GM21367 (cell line): ENCODE measurements at regions not wholly inside any gene's neighbourhood (a gene's known extent, or its start where the extent isn't known, plus 50 kb on each side); places are given as distances from the start of the nearest gene placed in this dataset.

Experiments
- ATAC-seq: cut with Tn5 transposase; IDR thresholded peaks from one replicate; pipeline ENCODE4 v1.9.1; 2021; ENCODE audit not compliant: unreplicated experiment

GRCh38 chr12:107339932-107340331 is 246.6 kb upstream of the CRY1 start:
- ATAC-seq, result no peak

DNA sequence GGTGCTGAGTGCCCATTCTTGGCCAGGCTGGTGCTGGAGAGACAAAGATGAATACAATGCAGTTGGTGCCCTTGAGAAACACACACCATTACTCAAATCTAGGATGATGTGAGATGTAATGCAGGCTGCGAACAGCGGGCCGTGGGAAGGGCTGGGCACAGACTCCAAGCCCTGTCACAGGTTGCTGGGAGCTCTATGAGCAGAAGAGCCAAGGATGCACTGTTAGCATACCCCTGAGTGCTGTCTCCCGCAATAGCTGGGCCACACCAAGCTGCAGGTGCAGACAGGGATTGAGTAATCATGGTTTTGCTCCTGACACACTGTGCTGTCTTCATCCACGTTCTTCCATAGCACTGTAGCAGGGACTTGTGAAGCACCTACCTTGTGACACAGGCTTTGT is 247.5 kb upstream of the CRY1 start:
- no peak for ATAC-seq

DNA sequence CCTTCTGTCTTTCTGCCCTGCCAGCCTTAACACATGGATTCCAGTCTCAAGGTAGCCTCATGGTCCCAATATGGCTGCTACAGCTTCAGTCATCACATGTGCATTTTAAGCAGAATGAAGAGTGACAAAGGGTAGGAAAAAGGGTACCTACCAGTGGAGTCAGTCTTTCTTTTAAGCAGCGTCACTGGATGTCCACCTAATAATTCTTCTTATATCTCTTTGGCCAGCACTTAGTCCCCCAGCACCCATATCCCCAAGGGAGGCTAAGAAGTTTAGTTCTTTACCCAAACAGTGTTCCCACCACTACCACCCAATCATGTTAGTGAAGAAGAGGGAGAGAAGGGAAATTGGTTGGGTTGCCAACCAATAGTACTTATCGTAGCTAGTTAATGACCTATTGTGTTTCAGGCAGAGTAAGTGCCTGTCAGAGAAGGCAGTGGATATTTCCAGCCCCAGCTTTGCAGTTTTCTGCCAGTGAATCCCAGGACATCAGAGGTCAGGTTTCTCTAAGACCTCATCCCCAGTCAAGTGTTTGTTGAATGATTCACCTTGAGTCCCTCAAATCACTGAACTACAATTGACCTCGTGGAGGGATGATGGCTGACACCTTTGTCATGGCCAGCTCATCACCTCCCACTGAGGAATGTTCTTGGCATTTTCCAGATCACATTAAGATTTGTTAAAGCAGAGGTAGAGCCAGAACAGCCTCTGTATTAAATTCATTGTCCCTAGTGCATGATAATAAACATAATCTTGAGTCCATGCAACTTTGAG is 250.9 kb upstream of the CRY1 start:
- ATAC-seq, result no peak

DNA sequence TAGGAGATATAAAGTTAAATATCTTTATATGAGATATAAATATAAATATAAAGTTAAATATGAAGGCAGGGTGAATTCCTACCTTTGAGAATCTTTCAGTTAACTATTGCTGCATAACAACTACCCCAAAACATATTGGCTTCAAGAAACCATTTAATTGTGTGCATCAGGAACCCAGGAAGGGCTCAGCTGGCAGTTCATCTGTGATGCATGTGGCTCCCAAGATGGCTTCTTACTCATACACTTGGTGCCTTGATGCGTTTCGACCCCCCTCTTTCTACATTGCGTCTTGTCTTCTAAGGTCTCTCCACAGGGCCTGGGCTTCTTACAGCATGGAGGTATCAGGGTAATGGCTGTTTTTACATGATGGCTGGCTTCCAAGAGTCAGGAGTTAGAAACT is 253.9 kb upstream of the CRY1 start:
- ATAC-seq, result no peak

DNA sequence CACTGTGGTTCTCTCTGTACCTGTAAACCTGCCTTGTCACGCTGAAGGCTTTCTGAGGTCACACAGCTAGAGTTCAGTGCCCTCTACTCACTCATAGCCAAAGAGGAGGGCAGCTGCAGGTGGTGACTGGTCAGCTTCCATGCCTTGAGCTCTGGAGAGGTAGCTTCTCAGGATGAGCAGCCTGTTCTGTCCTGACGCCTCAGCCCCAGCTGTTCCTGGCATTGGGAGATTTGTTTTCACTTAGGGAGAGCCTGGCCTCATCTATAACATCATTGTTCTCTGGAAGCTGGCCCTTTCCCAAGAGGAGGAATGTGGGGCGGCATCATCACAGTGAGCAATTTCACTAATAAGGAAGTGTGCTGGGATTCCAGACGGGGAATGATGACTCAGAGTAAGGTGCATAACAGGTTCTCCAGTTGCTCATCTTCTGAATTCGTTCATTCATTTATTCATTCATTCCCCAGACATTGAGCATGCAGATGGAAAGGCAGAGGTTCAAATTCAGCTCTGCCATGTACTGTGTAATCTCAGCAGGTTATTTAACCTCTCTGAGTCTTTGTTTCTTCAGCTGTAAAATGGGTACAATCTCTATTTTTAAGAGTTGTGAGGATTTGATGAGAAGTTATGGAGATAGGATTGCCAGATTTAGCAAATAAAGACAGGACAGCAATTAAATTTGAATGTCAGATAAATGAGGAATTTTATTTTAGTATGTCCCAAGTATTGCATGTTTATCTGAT is 255.8 kb upstream of the CRY1 start:
- ATAC-seq, result no peak

DNA sequence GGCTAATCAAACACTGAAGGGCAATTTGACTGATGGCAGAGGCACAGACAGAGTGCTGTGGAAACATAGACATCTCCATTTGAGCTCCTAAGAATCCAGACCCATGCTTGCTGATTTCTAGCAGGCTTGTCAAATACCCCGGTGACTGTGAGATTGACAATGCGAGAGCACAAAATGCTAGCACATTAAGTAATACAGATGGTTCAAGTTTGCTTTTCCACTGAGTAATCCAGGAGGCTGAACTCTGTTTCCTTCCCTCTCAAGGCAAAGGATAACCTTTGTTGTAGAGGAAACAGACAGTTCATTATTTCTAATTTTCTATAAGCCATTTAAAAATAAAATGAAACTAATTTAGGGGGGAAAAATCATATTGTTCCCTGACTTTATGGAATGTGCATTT is 256.5 kb upstream of the CRY1 start:
- ATAC-seq, result no peak

- ATAC-seq, result no peak
Observed at GRCh38 chr12:107351109-107351508, 257.8 kb upstream of the CRY1 start.

DNA sequence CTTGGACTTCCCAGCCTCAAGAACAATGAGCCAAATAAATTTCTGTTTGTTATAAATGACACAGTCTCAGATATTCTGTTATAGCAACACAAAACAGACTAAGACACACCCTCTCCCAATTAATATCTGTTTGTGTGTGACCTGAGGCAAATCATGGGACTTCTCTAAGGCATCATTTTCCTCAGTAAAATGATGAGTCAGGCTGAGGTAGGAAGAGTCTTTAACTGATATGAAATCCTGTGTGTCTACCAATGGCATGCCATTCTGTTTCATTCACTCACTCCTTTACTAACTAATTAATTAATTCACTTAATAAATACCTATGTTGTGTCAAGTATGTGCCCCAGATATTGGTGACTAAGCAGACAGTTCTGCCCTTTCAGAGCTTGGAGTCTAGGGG is 258.4 kb upstream of the CRY1 start:
- ATAC-seq, result no peak

- no peak for ATAC-seq
Observed at GRCh38 chr12:107352347-107353081, 259.2 kb upstream of the CRY1 start.

- no peak for ATAC-seq
Observed at GRCh38 chr12:107353312-107353711, 260.0 kb upstream of the CRY1 start.

DNA sequence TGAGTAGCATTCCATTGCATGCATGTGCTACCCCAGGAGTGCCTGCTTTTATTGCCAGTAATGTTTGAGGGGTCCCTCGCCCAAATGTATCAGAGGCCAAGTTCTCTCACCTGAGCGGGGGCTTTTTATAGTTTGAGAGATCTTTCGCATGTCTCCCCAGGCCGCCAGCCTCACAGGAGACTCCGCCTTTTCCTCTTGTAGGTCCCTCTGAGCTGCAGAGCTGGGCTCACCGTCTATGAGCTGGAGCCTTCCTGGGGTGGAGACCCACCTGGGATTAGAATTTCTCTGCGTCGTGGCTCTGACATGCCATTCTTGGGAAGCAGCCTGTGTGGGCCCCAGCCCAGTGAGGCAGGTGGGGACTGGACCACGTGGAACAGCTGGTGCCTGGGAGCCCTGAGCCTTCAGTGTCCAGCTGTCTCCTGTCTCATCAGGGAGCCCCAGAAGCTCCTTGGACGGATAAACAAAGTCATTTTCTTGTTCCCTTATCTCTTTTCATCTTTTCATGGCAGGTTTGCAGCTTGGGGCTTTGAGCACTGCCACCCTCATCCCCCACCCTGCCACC is 261.7 kb upstream of the CRY1 start:
- no peak for ATAC-seq

DNA sequence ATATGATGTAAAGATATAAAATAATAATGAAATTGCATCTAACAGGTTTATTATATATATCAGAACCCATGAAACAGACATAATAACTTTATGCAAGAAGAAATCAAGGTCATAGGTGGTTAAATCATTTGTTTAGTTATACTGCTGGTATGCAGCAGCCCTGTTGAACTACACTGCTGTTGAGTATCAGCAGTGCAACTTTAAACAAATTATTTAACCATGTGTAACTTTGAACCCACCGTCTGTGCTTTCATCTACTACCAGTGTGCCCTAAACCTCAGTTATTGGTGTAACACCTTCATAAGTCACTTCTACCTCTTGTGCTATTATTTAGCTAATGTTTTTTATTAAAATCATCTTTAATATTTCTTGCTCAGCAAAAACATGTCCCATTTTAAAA is 262.3 kb upstream of the CRY1 start:
- no peak for ATAC-seq

GRCh38 chr12:107356266-107356936 is 263.1 kb upstream of the CRY1 start:
- ATAC-seq, result no peak

- ATAC-seq, result no peak
Observed at GRCh38 chr12:107356937-107357295, 263.6 kb upstream of the CRY1 start.

DNA sequence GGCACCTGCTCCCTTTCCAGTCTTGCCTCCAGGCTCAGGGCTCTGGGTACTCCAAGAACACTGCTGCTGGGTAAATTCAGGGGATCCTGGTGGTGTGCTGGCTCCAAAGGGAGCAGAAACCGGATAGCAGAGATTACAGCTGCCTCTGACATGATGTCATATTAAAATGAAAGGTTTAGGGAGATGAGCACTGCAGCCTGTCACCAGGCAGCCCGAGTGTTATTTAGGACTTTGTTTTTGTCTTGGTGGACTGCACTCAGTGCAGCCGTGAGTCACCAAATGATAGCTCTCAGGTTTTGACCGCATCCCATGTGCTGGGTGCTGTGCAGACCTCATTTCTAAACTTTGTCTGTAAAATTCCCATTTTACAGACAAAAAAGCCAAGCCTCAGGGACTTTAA is 266.0 kb upstream of the CRY1 start:
- no peak for ATAC-seq

GRCh38 chr12:107360033-107360432 is 266.7 kb upstream of the CRY1 start:
- no peak for ATAC-seq

GRCh38 chr12:107360482-107360881 is 267.1 kb upstream of the CRY1 start:
- ATAC-seq, result no peak

DNA sequence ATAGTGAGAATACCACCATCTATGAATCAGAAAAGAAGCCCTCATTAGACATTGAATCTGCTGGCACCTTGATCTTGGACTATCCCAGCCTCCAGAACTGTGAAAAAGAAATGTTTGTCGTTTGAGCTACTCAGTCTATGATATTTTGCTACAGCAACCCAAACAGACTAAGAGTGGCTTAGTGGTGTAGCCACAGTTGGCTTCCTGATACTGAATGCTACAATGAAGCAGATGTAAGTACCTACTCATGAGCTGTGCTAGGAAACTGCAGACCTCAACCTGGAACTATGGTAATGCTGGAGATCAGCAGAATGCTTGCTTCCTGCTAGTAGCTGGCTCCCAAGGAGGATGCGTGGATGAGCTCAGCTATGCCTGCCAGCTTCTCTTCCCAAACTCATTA is 268.6 kb upstream of the CRY1 start:
- ATAC-seq, result no peak

DNA sequence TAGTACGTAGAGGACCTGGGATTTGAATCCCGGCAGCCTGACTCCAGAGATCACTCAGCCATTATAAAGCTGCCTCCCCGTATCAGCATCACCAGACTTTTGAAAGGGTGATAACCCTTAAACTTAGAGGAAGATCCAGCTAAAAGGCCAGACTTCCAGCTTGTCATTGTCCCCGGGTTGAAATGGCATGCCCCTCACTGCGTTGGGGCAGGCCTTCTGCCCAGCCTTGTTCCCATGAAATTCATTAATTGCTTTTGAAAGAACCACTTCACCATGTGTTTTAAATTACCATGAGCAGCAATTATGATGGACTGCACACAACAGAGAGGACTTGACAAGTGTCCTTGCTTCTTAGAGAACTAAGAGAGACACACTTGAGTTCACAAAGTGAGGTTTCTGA is 269.6 kb upstream of the CRY1 start:
- ATAC-seq, result no peak

DNA sequence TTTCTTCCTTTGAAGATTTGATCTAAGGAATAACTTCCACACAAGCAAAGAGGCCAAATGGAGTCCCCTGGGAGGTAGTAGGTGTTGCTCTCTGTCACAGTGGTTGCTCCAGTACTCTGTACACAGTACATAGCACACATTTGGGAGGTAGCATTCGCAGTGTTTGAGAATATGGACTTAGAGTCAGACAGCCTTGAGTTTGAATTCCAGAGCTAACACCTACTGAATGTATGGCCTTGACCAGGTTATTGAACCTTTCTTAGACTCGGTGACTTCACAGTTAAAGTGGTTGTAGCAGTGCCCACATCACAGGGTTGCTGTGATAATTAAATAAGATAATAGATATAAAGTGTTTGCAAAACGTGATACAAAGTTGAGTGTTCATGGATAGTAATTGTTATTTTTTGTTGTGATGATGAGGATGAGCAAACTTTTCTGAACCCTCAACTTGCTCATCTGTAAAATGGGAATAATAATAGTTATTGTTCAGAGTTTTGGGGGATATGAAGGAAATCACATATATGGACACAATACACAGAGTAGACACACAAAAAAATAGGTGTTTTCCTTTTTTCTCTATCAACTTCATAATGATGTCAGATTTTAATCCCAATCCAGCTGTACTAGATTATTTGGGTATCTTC is 271.6 kb upstream of the CRY1 start:
- no peak for ATAC-seq

GRCh38 chr12:107365703-107366102 is 272.4 kb upstream of the CRY1 start:
- no peak for ATAC-seq
